Endodermal cell (in vitro differentiated cells): ENCODE measurements at regions not wholly inside any gene's neighbourhood (a gene's known extent, or its start where the extent isn't known, plus 50 kb on each side); places are given as distances from the start of the nearest gene placed in this dataset.

Experiments used
- DNase-seq: peaks from one replicate; pipeline ENCODE4 v3.0.0-alpha.2; 2017
- H3K27ac ChIP-seq: 2 replicates; pipeline ENCODE4 v1.5.1; 2013; ENCODE audit warnings: mild to moderate bottlenecking, low read depth, low read length, moderate library complexity
- H3K27me3 ChIP-seq: 2 replicates; pipeline ENCODE4 v1.6.1; 2013; ENCODE audit warnings: mild to moderate bottlenecking, low read length, moderate library complexity; ENCODE audit not compliant: insufficient read depth, control insufficient read depth, poor library complexity, severe bottlenecking
- H3K36me3 ChIP-seq: 2 replicates; pipeline ENCODE4 v1.7.0; 2013; ENCODE audit warnings: mild to moderate bottlenecking, low read length, moderate library complexity; ENCODE audit not compliant: control insufficient read depth, insufficient read depth
- H3K4me1 ChIP-seq: one replicate; pipeline ENCODE4 v1.7.0; 2013; ENCODE audit warnings: low read length; ENCODE audit not compliant: control insufficient read depth, insufficient read depth
- H3K4me3 ChIP-seq: 2 replicates; pipeline ENCODE4 v1.5.1; 2013; ENCODE audit warnings: mild to moderate bottlenecking, low read length, moderate library complexity
- H3K9ac ChIP-seq: 2 replicates; pipeline ENCODE4 v1.6.1; 2013; ENCODE audit warnings: mild to moderate bottlenecking, low read length, moderate library complexity; ENCODE audit not compliant: poor library complexity, severe bottlenecking; ENCODE audit errors: extremely low read depth
- H3K9me3 ChIP-seq: 2 replicates; pipeline ENCODE4 v1.6.1; 2013; ENCODE audit warnings: mild to moderate bottlenecking, low read length, moderate library complexity; ENCODE audit not compliant: control insufficient read depth
- H3K27ac Mint-ChIP-seq: 2 replicates; pipeline ENCODE4 v1.8.0; 2020; ENCODE audit warnings: mixed read lengths
- H3K27me3 Mint-ChIP-seq: 2 replicates; pipeline ENCODE4 v1.8.0; 2021; ENCODE audit warnings: mild to moderate bottlenecking, mixed read lengths; ENCODE audit not compliant: insufficient read depth
- H3K36me3 Mint-ChIP-seq: 2 replicates; pipeline ENCODE4 v1.8.0; 2020; ENCODE audit warnings: low read depth, mixed read lengths
- H3K4me1 Mint-ChIP-seq: 2 replicates; pipeline ENCODE4 v1.8.0; 2020; ENCODE audit warnings: mixed read lengths
- H3K4me3 Mint-ChIP-seq: 2 replicates; pipeline ENCODE4 v1.8.0; 2020; ENCODE audit warnings: mild to moderate bottlenecking, moderate library complexity, mixed read lengths
- H3K9me3 Mint-ChIP-seq: 2 replicates; pipeline ENCODE4 v1.8.0; 2020; ENCODE audit warnings: mild to moderate bottlenecking, mixed read lengths
- CTCF ChIP-seq: fragments of 200-600 bp; sonication (generic); conservative IDR thresholded peaks from 2 replicates; pipeline ENCODE4 v1.5.0; 2021; ENCODE audit warnings: antibody characterized with exemption, mild to moderate bottlenecking
- WGBS, 2 experiments: methylation state at CpG; one replicate each; pipeline versions ENCODE4 v1.1.5 to v1.1.7; 2013; ENCODE audit warnings: missing lambda C conversion rate in 2 of 2, mixed read lengths in 1 of 2; ENCODE audit not compliant: insufficient coverage in 1 of 2, insufficient read length in 1 of 2; 5-methylcytosine and 5-hydroxymethylcytosine counted together

GRCh38 chr19:30178721-30179402, 193.3 kb upstream of the ZNF536 start:
- H3K36me3 Mint-ChIP-seq, result no peaks in the 10 kb centered on the region
- Histone ChIP-seq H3K4me1 (no peaks in the 10 kb centered on the region), H3K27ac (no peak overlapping the region), H3K9ac (no peak overlapping the region), H3K4me3 (no peak overlapping the region), H3K9me3 (peaks cover 42% of the 10 kb centered on the region), H3K27me3 (no peaks in the 10 kb centered on the region), H3K36me3 (no peaks in the 10 kb centered on the region)
- H3K27ac Mint-ChIP-seq, result no peak overlapping the region
- no peaks in the 10 kb centered on the region for H3K27me3 Mint-ChIP-seq
- no peak for DNase-seq
- H3K9me3 Mint-ChIP-seq, result peaks cover 40% of the 10 kb centered on the region
- no peak for TF ChIP-seq CTCF
- H3K4me1 Mint-ChIP-seq, result peaks cover 1% of the 10 kb centered on the region
- no peak overlapping the region for H3K4me3 Mint-ChIP-seq
- 77% methylated on average over 3 of the region's 4 CpGs; no CpG with 5 or more reads in 1 of the 2 experiments for WGBS, 2 experiments

GRCh38 chr19:30180691-30181090, 191.5 kb upstream of the ZNF536 start:
- Histone ChIP-seq H3K9me3 (peaks cover 47% of the 10 kb centered on the region), H3K36me3 (no peaks in the 10 kb centered on the region), H3K27ac (no peak overlapping the region), H3K4me1 (no peaks in the 10 kb centered on the region), H3K4me3 (no peak overlapping the region), H3K9ac (no peak overlapping the region), H3K27me3 (no peaks in the 10 kb centered on the region)
- Mint-ChIP-seq H3K4me1 (peaks cover 1% of the 10 kb centered on the region), H3K27ac (no peak overlapping the region), H3K9me3 (peaks cover 55% of the 10 kb centered on the region), H3K4me3 (no peak overlapping the region), H3K36me3 (no peaks in the 10 kb centered on the region), H3K27me3 (no peaks in the 10 kb centered on the region)
- no peak for TF ChIP-seq CTCF
- no peak for DNase-seq
- 71 to 100% methylated on average over 1 of the region's 1 CpG for WGBS, 2 experiments

- H3K4me1 Mint-ChIP-seq, result no peaks in the 10 kb centered on the region
- H3K9me3 Mint-ChIP-seq, result peaks cover 54% of the 10 kb centered on the region
- 100% methylated on average over 3 of the region's 3 CpGs; no CpG with 5 or more reads in 1 of the 2 experiments for WGBS, 2 experiments
These were observed 188.2 kb upstream of the ZNF536 start for GRCh38 chr19:30183807-30184490.

More at GRCh38 chr19:30183807-30184490, 188.2 kb upstream of the ZNF536 start:
- no peak for DNase-seq
- H3K9me3 ChIP-seq, result peaks cover 40% of the 10 kb centered on the region
- no peak for TF ChIP-seq CTCF
- no peak overlapping the region for H3K9ac ChIP-seq
- no peaks in the 10 kb centered on the region for H3K4me1 ChIP-seq
- no peaks in the 10 kb centered on the region for H3K36me3 ChIP-seq
- H3K4me3 ChIP-seq, result no peak overlapping the region
- no peaks in the 10 kb centered on the region for H3K27me3 ChIP-seq
- Mint-ChIP-seq H3K27ac (no peak overlapping the region), H3K36me3 (no peaks in the 10 kb centered on the region), H3K27me3 (peaks cover 8% of the 10 kb centered on the region), H3K4me3 (no peak overlapping the region)
- no peak overlapping the region for H3K27ac ChIP-seq
